ENCODE measurements at regions not wholly inside any gene's neighbourhood (a gene's known extent, or its start where the extent isn't known, plus 50 kb on each side); places are given as distances from the start of the nearest gene placed in this dataset.

DNA sequence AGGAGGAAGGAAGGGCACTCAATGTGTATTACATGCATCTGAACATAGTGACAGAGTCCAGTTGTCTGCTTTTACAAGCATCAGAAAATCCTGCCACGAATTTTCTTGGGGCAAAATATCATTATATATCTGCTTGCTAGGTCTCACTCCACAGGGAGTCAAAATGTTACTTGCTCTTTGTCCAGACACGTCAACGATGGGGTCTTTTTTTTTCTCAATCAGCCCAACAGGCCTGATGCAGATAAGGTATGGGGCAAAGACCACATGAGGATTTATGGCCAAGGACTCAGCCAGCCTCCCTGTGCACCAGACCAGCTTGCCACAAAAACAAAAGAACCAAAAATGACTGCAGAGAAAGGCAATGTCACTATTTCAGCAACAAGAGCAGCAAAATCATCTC lies 323.4 kb upstream of the PKDCC start:
- ATAC-seq (ENCODE audit: low read depth): no peak
- Mint-ChIP-seq H3K9me3 (no peaks in the 10 kb centered on the region), H3K27me3 (peaks cover 1% of the 10 kb centered on the region), H3K27ac (no peak overlapping the region), H3K4me3 (no peak overlapping the region), H3K4me1 (peaks cover 4% of the 10 kb centered on the region), H3K36me3 (peaks cover 2% of the 10 kb centered on the region)
- DNase-seq (ENCODE audit: low spot score in 2 of 2): no peak

DNA sequence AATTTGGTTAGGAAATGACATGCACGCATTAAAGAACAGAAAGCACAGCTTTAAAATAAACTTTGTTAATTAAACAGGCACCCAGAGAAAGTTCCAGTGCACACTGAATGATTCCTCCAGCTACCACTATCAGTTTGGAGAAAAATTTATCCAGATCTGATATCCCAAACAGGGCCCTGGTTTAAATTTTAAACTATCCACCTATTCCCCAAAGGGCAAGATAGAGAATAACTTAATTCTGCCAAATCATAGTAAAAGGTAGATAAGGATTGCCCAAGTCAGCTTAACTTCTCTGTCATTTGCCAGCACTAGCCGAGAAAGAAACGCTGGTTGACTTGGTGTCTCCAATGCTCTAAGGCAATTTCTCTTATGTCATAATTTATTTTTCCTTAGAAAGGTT lies 321.9 kb upstream of the PKDCC start:
- Mint-ChIP-seq H3K9me3 (no peaks in the 10 kb centered on the region), H3K27me3 (peaks cover 4% of the 10 kb centered on the region), H3K4me1 (no peaks in the 10 kb centered on the region), H3K36me3 (no peaks in the 10 kb centered on the region), H3K4me3 (no peak overlapping the region), H3K27ac (no peak overlapping the region)
- ATAC-seq (ENCODE audit: low read depth) (no peak), DNase-seq (ENCODE audit: low spot score in 2 of 2) (no peak)

DNA sequence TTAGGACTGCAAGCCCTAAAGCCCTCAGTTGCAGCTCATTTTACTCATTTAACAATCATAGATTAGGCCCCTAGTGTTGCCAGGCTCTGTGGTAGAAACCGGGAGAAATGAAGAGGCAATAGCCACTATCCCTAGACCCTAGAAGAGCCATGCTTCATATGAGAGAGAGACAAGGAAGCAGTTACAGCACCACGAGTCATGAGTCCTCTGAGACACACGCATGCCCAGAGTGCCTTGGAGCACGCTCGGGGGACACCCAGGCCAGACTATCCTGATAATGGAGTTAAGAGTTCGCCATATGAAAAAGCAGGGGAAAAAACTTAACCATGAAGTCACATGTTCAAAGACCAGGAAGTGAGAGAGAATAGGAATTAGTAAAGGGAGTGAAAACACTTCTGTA lies 321.5 kb upstream of the PKDCC start:
- no peaks in the 10 kb centered on the region for H3K36me3 Mint-ChIP-seq
- no peaks in the 10 kb centered on the region for H3K4me1 Mint-ChIP-seq
- DNase-seq (ENCODE audit: low spot score in 2 of 2) (no peak), ATAC-seq (ENCODE audit: low read depth) (no peak)
- no peak overlapping the region for H3K4me3 Mint-ChIP-seq
- H3K27me3 Mint-ChIP-seq: peaks cover 4% of the 10 kb centered on the region
- H3K27ac Mint-ChIP-seq: no peak overlapping the region
- no peaks in the 10 kb centered on the region for H3K9me3 Mint-ChIP-seq

DNA sequence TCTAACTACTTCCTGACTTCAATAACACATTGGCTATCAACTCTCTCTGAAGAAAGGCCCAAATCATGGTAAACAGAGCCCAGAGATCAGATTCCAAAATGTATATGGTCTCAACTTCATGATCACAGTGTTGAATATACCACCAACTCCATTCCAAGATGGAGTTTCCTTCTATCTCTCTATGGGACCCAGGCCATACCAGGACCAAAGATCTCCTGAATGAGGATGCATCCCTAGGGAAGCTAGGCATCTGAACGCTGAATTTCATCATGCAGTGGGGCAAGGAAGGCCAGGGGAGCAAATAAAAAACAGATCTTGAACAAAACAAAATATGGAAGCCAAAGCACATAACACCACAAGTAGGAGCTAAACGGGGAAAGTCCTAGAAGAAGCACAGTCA lies 320.7 kb upstream of the PKDCC start:
- Mint-ChIP-seq H3K4me3 (no peak overlapping the region), H3K4me1 (no peaks in the 10 kb centered on the region), H3K27ac (no peak overlapping the region), H3K36me3 (no peaks in the 10 kb centered on the region), H3K27me3 (peaks cover 5% of the 10 kb centered on the region), H3K9me3 (no peaks in the 10 kb centered on the region)
- ATAC-seq (ENCODE audit: low read depth): no peak
- DNase-seq (ENCODE audit: low spot score in 2 of 2): no peak

DNA sequence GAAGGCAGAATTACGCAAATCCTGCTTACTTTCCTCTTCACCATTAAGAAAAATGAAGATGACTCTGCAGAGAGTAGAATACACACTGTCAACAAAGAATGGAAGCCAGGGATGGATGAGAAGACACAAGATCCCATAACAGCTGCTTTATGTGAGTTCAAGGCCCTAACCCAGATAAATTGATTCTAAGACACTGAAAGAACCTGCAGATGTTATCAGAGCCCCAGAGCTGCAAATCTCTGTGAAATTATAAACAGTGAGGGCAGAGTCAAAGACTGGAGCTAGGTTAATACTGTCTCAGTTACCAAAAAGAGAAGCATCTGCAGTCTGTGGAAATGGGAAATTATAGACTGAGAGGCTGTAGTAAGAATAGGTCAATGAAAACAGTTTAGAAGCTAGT lies 320.1 kb upstream of the PKDCC start:
- Mint-ChIP-seq H3K4me3 (no peak overlapping the region), H3K36me3 (no peaks in the 10 kb centered on the region), H3K27me3 (peaks cover 7% of the 10 kb centered on the region), H3K27ac (no peak overlapping the region), H3K9me3 (no peaks in the 10 kb centered on the region), H3K4me1 (no peaks in the 10 kb centered on the region)
- ATAC-seq (ENCODE audit: low read depth) (no peak), DNase-seq (ENCODE audit: low spot score in 2 of 2) (no peak)

DNA sequence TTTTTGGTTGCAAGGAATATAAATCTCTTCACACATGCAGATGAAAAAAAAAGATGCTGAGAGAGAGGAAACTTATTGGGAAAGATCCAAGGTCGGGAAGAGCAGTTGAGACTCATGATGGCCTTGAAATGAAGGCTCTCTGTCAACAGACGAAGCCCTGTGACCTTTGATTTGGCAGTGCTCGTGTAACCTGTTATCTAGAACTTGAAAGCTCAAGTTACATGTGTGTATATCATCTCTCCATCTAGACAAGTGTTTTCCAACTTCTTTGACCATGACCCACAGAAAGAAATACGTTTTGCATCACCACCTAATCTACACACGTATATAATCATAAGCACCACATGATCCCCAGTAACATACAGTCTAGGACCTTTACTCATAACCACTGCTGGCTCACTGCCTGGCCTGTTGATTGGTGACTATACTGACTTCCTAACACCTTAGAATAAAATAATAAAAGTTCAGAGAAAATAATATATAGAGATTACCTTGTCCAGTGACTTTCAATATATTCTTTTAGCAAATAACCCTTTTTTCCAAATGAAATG lies 319.0 kb upstream of the PKDCC start:
- H3K27me3 Mint-ChIP-seq: peaks cover 7% of the 10 kb centered on the region
- no peaks in the 10 kb centered on the region for H3K4me1 Mint-ChIP-seq
- no peaks in the 10 kb centered on the region for H3K36me3 Mint-ChIP-seq
- no peak for DNase-seq (ENCODE audit: low spot score in 2 of 2)
- no peaks in the 10 kb centered on the region for H3K9me3 Mint-ChIP-seq
- no peak for ATAC-seq (ENCODE audit: low read depth)
- H3K27ac Mint-ChIP-seq: no peak overlapping the region
- no peak overlapping the region for H3K4me3 Mint-ChIP-seq

DNA sequence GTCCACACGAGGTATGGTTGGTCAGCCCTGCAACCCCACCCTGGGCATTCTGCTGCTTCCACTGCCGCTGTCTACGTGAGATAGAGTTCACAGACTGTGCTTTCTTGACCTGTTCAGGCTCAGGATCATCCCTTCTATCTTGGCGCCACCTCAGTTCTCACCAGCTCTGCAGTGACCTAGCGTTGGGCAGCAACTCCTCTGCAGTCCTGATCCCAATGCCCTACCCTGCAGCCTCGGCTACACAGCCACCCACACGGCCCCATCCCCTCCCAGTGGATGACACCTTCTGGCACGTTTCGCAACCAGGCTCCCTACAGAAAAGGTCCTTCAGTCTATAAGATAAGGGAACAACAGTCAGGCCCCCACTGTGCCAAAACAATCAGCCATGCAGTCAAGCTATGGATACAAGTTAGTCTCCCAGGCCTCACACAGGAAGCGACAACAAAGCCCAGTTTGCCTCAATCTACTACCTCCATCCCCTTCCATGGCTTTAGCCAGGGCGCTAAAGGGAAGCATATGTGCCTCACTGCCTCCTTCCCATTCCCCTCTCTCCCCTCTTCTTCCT lies 317.9 kb upstream of the PKDCC start:
- DNase-seq (ENCODE audit: low spot score in 2 of 2): no peak
- H3K36me3 Mint-ChIP-seq: no peaks in the 10 kb centered on the region

DNA sequence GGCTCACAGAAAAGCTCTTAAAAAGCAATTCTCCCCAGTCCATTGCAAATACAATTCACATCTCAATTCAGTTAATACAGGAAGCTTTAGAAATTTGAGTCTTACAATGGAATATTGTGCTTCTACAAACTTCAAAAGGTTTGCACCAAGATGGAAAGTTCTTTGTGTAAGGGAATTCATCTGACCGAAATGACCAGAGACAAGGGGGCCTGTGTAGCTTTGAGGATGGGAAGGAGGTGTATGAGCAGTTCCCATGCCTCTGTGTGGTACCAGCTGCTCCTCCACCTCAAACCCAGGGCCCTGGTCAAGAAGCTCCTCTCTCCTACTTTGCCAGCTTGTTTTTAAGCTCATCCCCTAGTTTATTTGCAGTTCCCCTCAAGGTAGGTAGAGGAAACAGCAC lies 312.8 kb upstream of the PKDCC start:
- DNase-seq (ENCODE audit: low spot score in 2 of 2) (no peak), ATAC-seq (ENCODE audit: low read depth) (no peak)
- no peak overlapping the region for H3K4me3 Mint-ChIP-seq
- no peaks in the 10 kb centered on the region for H3K9me3 Mint-ChIP-seq
- peaks cover 13% of the 10 kb centered on the region for H3K27me3 Mint-ChIP-seq
- peaks cover 4% of the 10 kb centered on the region for H3K4me1 Mint-ChIP-seq
- H3K36me3 Mint-ChIP-seq: no peaks in the 10 kb centered on the region
- H3K27ac Mint-ChIP-seq: no peak overlapping the region

More for the DNA sequence above, 317.9 kb upstream of the PKDCC start:
- Mint-ChIP-seq H3K27ac (no peak overlapping the region), H3K9me3 (no peaks in the 10 kb centered on the region), H3K4me1 (no peaks in the 10 kb centered on the region), H3K27me3 (peaks cover 7% of the 10 kb centered on the region), H3K4me3 (no peak overlapping the region)
- no peak for ATAC-seq (ENCODE audit: low read depth)

DNA sequence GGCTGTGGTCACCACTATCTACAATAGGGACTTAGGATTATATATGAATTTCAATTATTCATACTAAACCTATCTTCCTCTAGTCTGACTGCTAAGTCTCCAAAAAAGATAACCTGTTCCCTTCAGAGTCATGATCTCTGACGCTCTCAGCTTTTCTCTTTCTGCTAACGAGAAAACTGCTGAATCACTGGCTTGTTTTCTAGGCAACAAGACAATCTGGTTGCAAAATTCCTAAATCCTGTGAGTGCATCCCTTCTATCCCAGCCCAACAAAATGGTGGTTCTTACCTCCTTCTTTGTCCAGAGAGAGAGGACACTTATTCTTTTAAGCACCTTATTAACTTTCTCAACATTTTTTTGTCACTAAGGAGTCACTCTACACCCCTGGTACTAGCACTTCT lies 312.3 kb upstream of the PKDCC start:
- Mint-ChIP-seq H3K4me3 (no peak overlapping the region), H3K27ac (no peak overlapping the region), H3K36me3 (no peaks in the 10 kb centered on the region), H3K9me3 (no peaks in the 10 kb centered on the region), H3K27me3 (peaks cover 10% of the 10 kb centered on the region), H3K4me1 (peaks cover 4% of the 10 kb centered on the region)
- ATAC-seq (ENCODE audit: low read depth): no peak
- DNase-seq (ENCODE audit: low spot score in 2 of 2): no peak

DNA sequence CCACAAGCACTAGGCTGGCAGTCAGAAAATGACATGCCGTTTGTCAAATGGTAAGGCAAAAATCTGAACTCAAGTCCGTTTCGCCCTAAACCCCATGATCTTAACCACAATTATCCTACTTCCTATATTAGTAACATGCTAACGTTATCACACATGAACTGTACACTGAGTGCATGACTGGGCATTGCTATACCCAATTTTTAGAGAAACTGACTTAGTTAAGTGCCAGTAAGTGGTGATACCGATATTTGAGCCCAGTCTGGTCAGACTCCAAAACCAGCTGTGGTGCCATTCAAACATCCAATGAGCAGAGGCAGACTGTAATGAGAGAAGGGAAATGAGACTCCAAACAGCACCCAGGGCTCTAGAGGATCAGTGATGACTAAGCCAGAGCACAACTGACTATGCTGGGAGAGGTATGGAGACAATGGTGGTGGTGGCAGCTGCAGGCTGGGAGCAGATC lies 311.7 kb upstream of the PKDCC start:
- H3K36me3 Mint-ChIP-seq: no peaks in the 10 kb centered on the region
- no peak overlapping the region for H3K27ac Mint-ChIP-seq
- peaks cover 10% of the 10 kb centered on the region for H3K27me3 Mint-ChIP-seq
- peak; percentile 89 for ATAC-seq (ENCODE audit: low read depth)
- no peak for DNase-seq (ENCODE audit: low spot score in 2 of 2)
- H3K4me1 Mint-ChIP-seq: peaks cover 4% of the 10 kb centered on the region
- no peak overlapping the region for H3K4me3 Mint-ChIP-seq
- H3K9me3 Mint-ChIP-seq: no peaks in the 10 kb centered on the region

DNA sequence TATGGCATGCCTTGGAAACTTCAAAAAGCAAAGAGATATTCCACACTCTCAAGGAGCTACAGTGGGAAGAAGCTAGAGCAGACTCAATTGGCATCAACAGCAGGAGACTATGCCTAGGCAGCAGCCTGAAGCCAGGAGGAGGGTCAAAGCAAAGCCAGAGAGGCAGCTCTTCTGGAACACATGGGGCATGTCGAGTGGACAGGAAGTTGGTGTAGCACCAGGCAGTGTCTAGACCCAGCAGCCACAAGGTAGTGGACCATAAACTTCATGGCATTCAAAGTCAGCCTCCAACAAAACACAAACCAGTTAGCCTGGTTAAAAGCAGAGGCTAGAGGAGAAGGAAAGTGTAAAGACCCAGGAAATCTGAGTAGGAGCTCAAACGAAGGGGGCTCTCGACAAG lies 311.2 kb upstream of the PKDCC start:
- Mint-ChIP-seq H3K4me3 (no peak overlapping the region), H3K9me3 (no peaks in the 10 kb centered on the region), H3K4me1 (peaks cover 4% of the 10 kb centered on the region), H3K36me3 (no peaks in the 10 kb centered on the region), H3K27me3 (peaks cover 10% of the 10 kb centered on the region), H3K27ac (no peak overlapping the region)
- no peak for DNase-seq (ENCODE audit: low spot score in 2 of 2)
- ATAC-seq (ENCODE audit: low read depth): no peak

DNA sequence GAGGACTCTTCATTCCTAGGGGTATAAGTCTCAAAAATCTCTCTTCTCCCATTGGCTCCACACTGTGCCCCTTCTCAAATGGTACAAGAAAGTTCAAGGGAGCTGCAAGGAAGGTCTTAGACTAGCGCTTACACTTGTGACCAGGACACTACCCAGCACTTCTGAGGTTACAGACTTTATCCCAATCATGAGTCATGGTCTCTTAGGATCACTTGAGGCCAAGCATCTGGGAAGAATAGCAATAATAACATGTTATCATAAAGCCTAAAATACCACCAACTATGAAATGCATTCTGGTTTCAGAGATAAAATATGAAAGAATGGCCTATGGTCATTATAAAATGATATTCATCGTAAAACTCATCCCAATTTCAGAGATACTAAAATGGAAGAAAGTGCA lies 309.9 kb upstream of the PKDCC start:
- Mint-ChIP-seq H3K27me3 (peaks cover 7% of the 10 kb centered on the region), H3K4me3 (no peak overlapping the region), H3K4me1 (peaks cover 4% of the 10 kb centered on the region), H3K36me3 (no peaks in the 10 kb centered on the region), H3K27ac (no peak overlapping the region), H3K9me3 (no peaks in the 10 kb centered on the region)
- no peak for ATAC-seq (ENCODE audit: low read depth)
- no peak for DNase-seq (ENCODE audit: low spot score in 2 of 2)

DNA sequence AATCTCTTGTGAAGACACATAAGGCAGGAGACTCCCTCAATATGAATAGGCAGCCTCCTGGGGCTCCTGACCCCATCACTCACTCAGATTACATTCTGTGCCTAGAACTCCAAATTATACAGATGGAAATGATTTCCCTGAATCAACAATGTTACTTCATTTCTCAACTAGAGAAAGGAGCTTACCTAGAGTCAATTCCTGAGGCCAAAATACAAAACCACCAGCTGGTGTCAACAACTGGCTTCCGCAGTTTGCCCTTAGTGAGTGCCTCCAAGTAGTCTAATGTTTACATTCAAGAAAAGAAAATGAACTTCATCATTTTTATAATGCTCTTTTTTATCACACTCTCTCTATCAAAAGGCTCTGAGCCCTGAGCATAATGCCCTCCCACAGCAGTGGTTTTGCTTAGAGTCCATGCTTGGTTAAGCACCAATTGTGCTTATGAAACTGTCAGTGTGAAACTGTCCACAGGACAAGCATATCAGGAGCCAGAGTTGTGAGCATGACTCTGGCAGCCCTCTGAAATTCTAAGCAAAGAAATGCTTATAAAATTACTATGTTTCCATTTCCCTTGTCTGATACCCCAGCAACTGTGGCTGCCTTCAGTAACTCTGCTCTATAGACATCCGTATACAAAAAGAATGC lies 305.7 kb upstream of the PKDCC start:
- Mint-ChIP-seq H3K27ac (no peak overlapping the region), H3K4me3 (no peak overlapping the region), H3K36me3 (no peaks in the 10 kb centered on the region), H3K4me1 (no peaks in the 10 kb centered on the region), H3K27me3 (peaks cover 2% of the 10 kb centered on the region), H3K9me3 (no peaks in the 10 kb centered on the region)
- DNase-seq (ENCODE audit: low spot score in 2 of 2) (no peak), ATAC-seq (ENCODE audit: low read depth) (no peak)

DNA sequence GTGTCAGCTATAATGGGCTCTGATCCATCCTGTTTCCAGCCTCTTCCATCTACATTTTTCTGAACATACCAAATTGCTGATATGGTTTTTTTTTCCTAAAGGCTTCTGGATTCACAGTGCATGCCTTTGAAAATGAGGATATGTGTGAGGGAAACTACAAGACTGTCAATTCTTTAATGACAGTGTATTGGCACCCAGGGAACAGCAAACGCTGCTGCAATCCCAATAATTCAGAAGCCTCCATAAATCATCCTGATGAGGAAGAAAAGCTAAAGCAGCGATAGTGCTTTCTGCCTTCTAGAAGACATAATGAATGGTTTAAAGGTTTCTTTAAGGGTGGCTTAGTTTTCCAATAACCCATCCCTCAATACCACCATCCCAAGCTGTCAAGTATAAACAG lies 304.5 kb upstream of the PKDCC start:
- H3K4me1 Mint-ChIP-seq: no peaks in the 10 kb centered on the region
- ATAC-seq (ENCODE audit: low read depth) (no peak), DNase-seq (ENCODE audit: low spot score in 2 of 2) (no peak)
- H3K4me3 Mint-ChIP-seq: no peak overlapping the region
- H3K36me3 Mint-ChIP-seq: no peaks in the 10 kb centered on the region
- H3K9me3 Mint-ChIP-seq: no peaks in the 10 kb centered on the region
- H3K27ac Mint-ChIP-seq: no peak overlapping the region
- peaks cover under 1% of the 10 kb centered on the region for H3K27me3 Mint-ChIP-seq

DNA sequence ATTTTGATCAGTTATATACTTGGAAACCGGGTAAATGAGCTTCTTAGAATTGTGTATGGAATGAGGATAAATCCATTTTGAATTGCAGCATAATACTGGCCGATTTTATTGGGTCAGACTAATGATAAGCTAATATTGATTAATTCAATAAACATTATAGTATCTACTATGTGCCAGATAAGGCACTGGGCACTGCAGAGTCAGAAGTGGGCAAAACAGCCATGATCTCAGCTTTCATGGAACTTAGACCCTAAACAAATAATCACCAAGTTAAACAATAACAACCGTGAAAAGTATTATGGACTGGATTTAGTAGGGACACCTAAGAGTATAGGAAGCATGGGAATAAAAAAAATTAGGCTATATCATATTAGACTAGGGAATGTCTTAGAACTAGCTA lies 297.0 kb upstream of the PKDCC start:
- no peak overlapping the region for H3K4me3 Mint-ChIP-seq
- no peak for ATAC-seq (ENCODE audit: low read depth)
- H3K9me3 Mint-ChIP-seq: no peaks in the 10 kb centered on the region
- peaks cover 5% of the 10 kb centered on the region for H3K27me3 Mint-ChIP-seq
- H3K27ac Mint-ChIP-seq: no peak overlapping the region
- no peak for DNase-seq (ENCODE audit: low spot score in 2 of 2)
- no peaks in the 10 kb centered on the region for H3K36me3 Mint-ChIP-seq
- no peaks in the 10 kb centered on the region for H3K4me1 Mint-ChIP-seq

All from memory B cell (primary cell).